Left lung (tissue), 4 donors: ENCODE measurements at regions not wholly inside any gene's neighbourhood (a gene's known extent, or its start where the extent isn't known, plus 50 kb on each side); places are given as distances from the start of the nearest gene placed in this dataset.

ENCODE experiments used
- ATAC-seq: fragments of 200-7000 bp; cut with Tn5 transposase; one replicate; pipeline ENCODE4 v1.9.1; 2020; ENCODE audit warnings: moderate library complexity
- DNase-seq, 4 donors: peaks; one replicate each; pipeline ENCODE4 v3.0.0-alpha.2; 2013 to 2020
- H3K27ac ChIP-seq, 2 donors: fragments of 200-600 bp; sonication (generic) in 1 of 2; one replicate each; pipeline versions ENCODE4 v1.5.0 to v1.8.0; 2020 to 2021
- H3K27me3 ChIP-seq, 2 donors: fragments of 200-600 bp; sonication (generic) in 1 of 2; one replicate each; pipeline versions ENCODE4 v1.5.0 to v1.8.0; 2020 to 2021
- H3K36me3 ChIP-seq, 2 donors: fragments of 200-600 bp; sonication (generic) in 1 of 2; one replicate each; pipeline versions ENCODE4 v1.5.0 to v1.8.0; 2020 to 2021
- H3K4me1 ChIP-seq, 2 donors: fragments of 200-600 bp; one replicate each; pipeline ENCODE4 v1.8.0; 2021
- H3K4me3 ChIP-seq, 2 donors: fragments of 200-600 bp; sonication (generic) in 1 of 2; one replicate each; pipeline versions ENCODE4 v1.5.0 to v1.8.0; 2020 to 2021; ENCODE audit warnings: mild to moderate bottlenecking in 1 of 2
- H3K9me3 ChIP-seq, 2 donors: fragments of 200-600 bp; sonication (generic) in 1 of 2; one replicate each; pipeline versions ENCODE4 v1.5.0 to v1.8.0; 2020 to 2021
- intact Hi-C, 2 donors: fragments of 100-400 bp; cut with DNase I; formaldehyde crosslinking; loops; one replicate each; pipeline versions ENCODE4 v1.11.2 to v1.14.2; 2022
- TF ChIP-seq, protein P1 (sequence below), 2 donors: fragments of 200-600 bp; sonication (generic) in 1 of 2; IDR thresholded peaks; one replicate each; pipeline versions ENCODE4 v1.5.0 to v1.8.0; 2021; ENCODE audit warnings: antibody characterized with exemption in 2 of 2
- donor health status: DM: no; HTN: yes; CAD: no.
- donor health status: DM: no; HTN: no; CAD: no.

DNA sequence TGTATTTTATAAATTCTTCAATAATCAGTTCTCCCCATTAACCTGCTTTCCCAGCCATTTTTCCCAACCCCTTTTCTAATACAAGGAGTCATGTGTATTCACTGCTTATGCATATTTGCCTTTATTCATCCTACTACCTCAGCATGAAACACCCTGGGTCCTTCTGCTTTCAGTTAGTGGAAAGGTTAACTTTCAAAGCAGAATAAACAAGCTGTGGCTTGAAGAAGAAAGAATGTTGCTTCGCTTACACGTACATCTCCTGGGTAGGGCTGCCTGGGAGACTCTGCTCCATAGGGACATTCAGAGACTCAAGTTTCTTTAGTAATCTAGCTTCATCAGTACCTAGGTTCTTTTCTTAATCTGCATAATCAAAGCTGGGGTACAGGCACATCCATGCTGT is 567.8 kb upstream of the SLC10A2 start:
- no peaks in the 10 kb centered on the region for H3K27me3 ChIP-seq
- TF ChIP-seq, protein P1, sequence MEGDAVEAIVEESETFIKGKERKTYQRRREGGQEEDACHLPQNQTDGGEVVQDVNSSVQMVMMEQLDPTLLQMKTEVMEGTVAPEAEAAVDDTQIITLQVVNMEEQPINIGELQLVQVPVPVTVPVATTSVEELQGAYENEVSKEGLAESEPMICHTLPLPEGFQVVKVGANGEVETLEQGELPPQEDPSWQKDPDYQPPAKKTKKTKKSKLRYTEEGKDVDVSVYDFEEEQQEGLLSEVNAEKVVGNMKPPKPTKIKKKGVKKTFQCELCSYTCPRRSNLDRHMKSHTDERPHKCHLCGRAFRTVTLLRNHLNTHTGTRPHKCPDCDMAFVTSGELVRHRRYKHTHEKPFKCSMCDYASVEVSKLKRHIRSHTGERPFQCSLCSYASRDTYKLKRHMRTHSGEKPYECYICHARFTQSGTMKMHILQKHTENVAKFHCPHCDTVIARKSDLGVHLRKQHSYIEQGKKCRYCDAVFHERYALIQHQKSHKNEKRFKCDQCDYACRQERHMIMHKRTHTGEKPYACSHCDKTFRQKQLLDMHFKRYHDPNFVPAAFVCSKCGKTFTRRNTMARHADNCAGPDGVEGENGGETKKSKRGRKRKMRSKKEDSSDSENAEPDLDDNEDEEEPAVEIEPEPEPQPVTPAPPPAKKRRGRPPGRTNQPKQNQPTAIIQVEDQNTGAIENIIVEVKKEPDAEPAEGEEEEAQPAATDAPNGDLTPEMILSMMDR (IDR thresholded peaks at IDR 0.05): no peak
- no peaks in the 10 kb centered on the region for H3K4me1 ChIP-seq
- no peak overlapping the region for H3K4me3 ChIP-seq
- intact Hi-C loops: no loop called here
- H3K36me3 ChIP-seq: no peaks in the 10 kb centered on the region
- ATAC-seq (no peak), DNase-seq (no peak)
- no peak overlapping the region for H3K27ac ChIP-seq
- peaks cover 0 to 2% of the 10 kb centered on the region in 2 donors for H3K9me3 ChIP-seq

DNA sequence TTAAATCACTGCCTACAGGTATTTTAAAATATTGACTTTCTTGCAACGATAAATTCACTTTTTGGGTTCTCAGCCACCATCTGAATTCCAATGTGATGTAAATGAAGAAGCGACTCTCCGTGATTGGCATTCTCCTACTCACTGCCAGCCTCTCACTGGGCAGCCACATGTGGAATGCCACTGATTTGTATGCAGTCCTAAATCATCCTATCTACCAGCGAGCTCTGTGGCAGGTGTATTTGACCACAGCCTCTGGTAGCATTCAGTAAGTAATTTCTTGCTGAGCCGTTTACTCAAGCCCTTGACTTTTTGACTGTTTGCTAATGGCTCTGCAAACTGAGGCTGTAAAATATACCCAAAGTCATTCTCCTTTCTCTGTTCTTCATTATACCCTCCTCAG is 559.0 kb upstream of the SLC10A2 start:
- TF ChIP-seq, protein P1 (IDR thresholded peaks at IDR 0.05): no peak
- DNase-seq: no peak

DNA sequence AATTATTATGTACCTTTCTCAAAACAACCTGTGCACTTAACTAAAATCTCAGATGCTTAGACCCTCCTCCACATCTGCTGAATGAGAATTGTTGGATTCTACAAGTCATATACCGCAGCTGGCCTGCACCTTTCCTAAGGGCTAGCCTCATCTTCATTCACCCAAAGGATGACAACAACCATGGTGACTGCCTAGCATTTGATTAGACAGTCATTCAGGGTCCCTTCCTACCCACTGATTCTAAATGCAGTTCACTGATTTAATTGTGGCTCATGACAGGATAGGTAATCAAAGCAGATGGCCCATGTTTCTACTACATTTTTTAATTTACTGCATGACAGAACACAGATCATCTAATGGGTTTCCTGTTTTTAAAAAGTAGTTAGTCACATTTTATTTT is 551.9 kb upstream of the SLC10A2 start:
- DNase-seq (no peak), ATAC-seq (no peak)
- H3K4me3 ChIP-seq: no peak overlapping the region
- H3K9me3 ChIP-seq: no peaks in the 10 kb centered on the region
- H3K27ac ChIP-seq: no peak overlapping the region
- no peaks in the 10 kb centered on the region for H3K36me3 ChIP-seq
- intact Hi-C loops: no loop called here
- H3K27me3 ChIP-seq: no peaks in the 10 kb centered on the region
- TF ChIP-seq, protein P1 (IDR thresholded peaks at IDR 0.05): no peak
- no peaks in the 10 kb centered on the region for H3K4me1 ChIP-seq

More for the DNA sequence above, 559.0 kb upstream of the SLC10A2 start:
- Histone ChIP-seq H3K27me3 (no peaks in the 10 kb centered on the region), H3K4me3 (no peak overlapping the region), H3K4me1 (no peaks in the 10 kb centered on the region), H3K27ac (no peak overlapping the region), H3K36me3 (no peaks in the 10 kb centered on the region), H3K9me3 (no peaks in the 10 kb centered on the region)
- ATAC-seq: no peak
- intact Hi-C loops: no loop called here

DNA sequence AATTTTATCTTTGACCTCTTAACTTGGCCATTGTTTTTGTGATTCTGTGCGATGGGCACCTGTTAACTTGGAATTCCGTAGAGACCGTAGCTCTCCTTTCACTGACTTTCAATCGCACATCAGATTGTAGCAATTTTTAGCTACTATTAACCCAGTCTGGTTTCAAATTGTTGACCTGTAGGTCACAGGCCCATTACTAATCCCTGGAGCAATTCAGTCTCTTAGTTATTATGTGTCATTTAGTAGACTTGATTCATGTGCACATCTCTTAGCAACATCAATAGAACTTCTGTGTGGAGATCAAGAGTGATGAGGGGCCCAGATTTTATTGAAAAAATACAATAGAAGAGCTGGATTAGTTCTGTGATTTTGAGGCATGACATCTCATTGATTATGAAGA is 549.6 kb upstream of the SLC10A2 start:
- H3K4me1 ChIP-seq: no peaks in the 10 kb centered on the region
- intact Hi-C loops: no loop called here
- ATAC-seq (no peak), DNase-seq (no peak)
- no peaks in the 10 kb centered on the region for H3K27me3 ChIP-seq
- no peak overlapping the region for H3K4me3 ChIP-seq
- no peak overlapping the region for H3K27ac ChIP-seq
- no peaks in the 10 kb centered on the region for H3K9me3 ChIP-seq
- no peaks in the 10 kb centered on the region for H3K36me3 ChIP-seq
- TF ChIP-seq, protein P1 (IDR thresholded peaks at IDR 0.05): no peak

DNA sequence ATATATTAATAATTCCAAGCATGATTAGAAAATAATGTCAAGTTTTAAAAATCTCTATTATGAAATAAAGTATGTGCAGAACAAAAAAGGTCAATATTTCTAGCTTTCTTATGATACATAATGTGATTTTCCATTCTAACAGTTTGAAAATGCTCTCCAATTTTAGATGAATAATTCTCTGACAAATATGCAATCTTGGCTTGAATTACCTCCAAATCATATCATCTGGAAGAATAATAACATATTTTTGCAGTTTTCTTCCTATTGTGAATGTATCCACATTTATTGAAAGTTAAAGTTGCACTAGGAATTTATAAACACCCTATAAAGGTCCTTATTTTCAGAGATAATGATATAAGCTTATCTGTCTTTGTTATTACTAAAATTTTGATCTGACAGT is 548.5 kb upstream of the SLC10A2 start:
- H3K27me3 ChIP-seq: no peaks in the 10 kb centered on the region
- no peak overlapping the region for H3K4me3 ChIP-seq
- no peaks in the 10 kb centered on the region for H3K36me3 ChIP-seq
- ATAC-seq (no peak), DNase-seq (no peak)
- no peaks in the 10 kb centered on the region for H3K9me3 ChIP-seq
- H3K4me1 ChIP-seq: no peaks in the 10 kb centered on the region
- no peak overlapping the region for H3K27ac ChIP-seq
- intact Hi-C loops: no loop called here
- TF ChIP-seq, protein P1 (IDR thresholded peaks at IDR 0.05): no peak
